ENCODE measurements at regions not wholly inside any gene's neighbourhood (a gene's known extent, or its start where the extent isn't known, plus 50 kb on each side); places are given as distances from the start of the nearest gene placed in this dataset.

- TF ChIP-seq CTCF (conservative IDR thresholded peaks at IDR 0.05 in 1 of 2, IDR thresholded peaks at IDR 0.05 in 1 of 2; ENCODE audit: extremely low read depth in 1 of 2, insufficient read depth in 1 of 2, low read depth in 1 of 2, low read length in 2 of 2) (no peak), EZH2 (IDR thresholded peaks at IDR 0.05; ENCODE audit: borderline replicate concordance, low read length) (no peak)
These were observed 101.0 kb upstream of the ZC3H12A start for GRCh38 chr1:37373413-37373812.
